ENCODE measurements at regions not wholly inside any gene's neighbourhood (a gene's known extent, or its start where the extent isn't known, plus 50 kb on each side); places are given as distances from the start of the nearest gene placed in this dataset.

- H4K20me1 ChIP-seq (replicated peaks; ENCODE audit: control insufficient read depth, insufficient read depth, low read length): no peaks in the 10 kb centered on the region
- H3K27ac ChIP-seq (ENCODE audit: extremely low read depth, low read depth, low read length): no peak overlapping the region
- in situ Hi-C loops (cut with MboI): no loop called here
- TF ChIP-seq ZNF586 (CRISPR knock-in tag; conservative IDR thresholded peaks at IDR 0.05): no peak
- TF ChIP-seq L3MBTL2 (IDR thresholded peaks at IDR 0.05): no peak
- no peak for TF ChIP-seq TAF9B (IDR thresholded peaks at IDR 0.05; ENCODE audit: partially characterized antibody)
- TF ChIP-seq ZNF778 (CRISPR knock-in tag; IDR thresholded peaks at IDR 0.05): no peak
- no peak for TF ChIP-seq HDAC6 (IDR thresholded peaks at IDR 0.05; ENCODE audit: low read depth, low read length)
- no peak for TF ChIP-seq CCNT2 (IDR thresholded peaks at IDR 0.05; ENCODE audit: borderline replicate concordance, extremely low read depth, insufficient read length, low read depth, low read length)
- no peak for TF ChIP-seq MCM5 (IDR thresholded peaks at IDR 0.05; ENCODE audit: low read depth)
- no peak for TF ChIP-seq ZNF140 (CRISPR knock-in tag; IDR thresholded peaks at IDR 0.05)
- no peak for TF ChIP-seq HOXB6 (CRISPR knock-in tag; IDR thresholded peaks at IDR 0.05; ENCODE audit: borderline replicate concordance)
- no peak for TF ChIP-seq MTA3 (IDR thresholded peaks at IDR 0.05; ENCODE audit: borderline replicate concordance)
- no peak for TF ChIP-seq BRCA1 (IDR thresholded peaks at IDR 0.05)
- no peak for TF ChIP-seq BRCA1 (CRISPR knock-in tag; IDR thresholded peaks at IDR 0.05)
- no peak for TF ChIP-seq PML (IDR thresholded peaks at IDR 0.05; ENCODE audit: low read length)
- TF ChIP-seq EWSR1 (IDR thresholded peaks at IDR 0.05; ENCODE audit: borderline replicate concordance, low read depth, partially characterized antibody): no peak
- H3K9me1 ChIP-seq (ENCODE audit: control insufficient read depth, insufficient read depth, low read length): no peaks in the 10 kb centered on the region
- H3K4me3 ChIP-seq: no peak overlapping the region
- no peak for DNase-seq (ENCODE audit: extremely low read depth in 1 of 4, low spot score in 3 of 4)
- no peak overlapping the region for H3K4me2 ChIP-seq (ENCODE audit: insufficient read depth, low read length)
- no peak for ATAC-seq
- H3K4me1 ChIP-seq (replicated peaks in 1 of 2; ENCODE audit: control insufficient read depth in 2 of 2, insufficient read depth in 2 of 2, low read length in 2 of 2): no peaks in the 10 kb centered on the region
- intact Hi-C loops (cut with micrococcal nuclease): no loop called here
- no peak overlapping the region for H3K9ac ChIP-seq (ENCODE audit: insufficient read depth in 1 of 2, low read depth in 2 of 2, low read length in 2 of 2)
- H3K9me3 ChIP-seq (replicated peaks; ENCODE audit: control insufficient read depth, insufficient read depth, low read depth, low read length): no peaks in the 10 kb centered on the region
- peaks cover 4 to 5% of the 10 kb centered on the region in 2 experiments; a peak in 2 of 5 replicates for H3K27me3 ChIP-seq (ENCODE audit: control insufficient read depth in 2 of 2, insufficient read depth in 2 of 2, low read length in 2 of 2)
- ChIA-PET POLR2A (interaction anchor here (1.3 kb wide), 1 partner anchor 10 kb away, joined by 3 read pairs; no protein-coding TSS in a partner anchor), CTCF (ENCODE audit: low intra/inter-chr PET ratio) (no interaction called here)
- FAIRE-seq: no peak
- H3K36me3 ChIP-seq (ENCODE audit: control insufficient read depth, insufficient read depth, low read length): no peaks in the 10 kb centered on the region
- no peaks in the 10 kb centered on the region for H3K79me2 ChIP-seq (ENCODE audit: control insufficient read depth, insufficient read depth, low read length)
- H2AFZ ChIP-seq (ENCODE audit: low read depth, low read length): no peak overlapping the region
- 4% methylated on average over 4 of the region's 4 CpGs for WGBS (ENCODE audit: insufficient coverage, low coverage, missing lambda C conversion rate)
- no TSS peak for BruUV-seq (replicated peaks)
Measured at GRCh38 chr2:8099267-8099582, 582.6 kb upstream of the ID2 start.

Data from K562 (cell line).